GM19468 (cell line): ENCODE measurements at regions not wholly inside any gene's neighbourhood (a gene's known extent, or its start where the extent isn't known, plus 50 kb on each side); places are given as distances from the start of the nearest gene placed in this dataset.
"Not testable (repeated sequence)": the region's sequence is repeated elsewhere in the genome, so short reads cannot be mapped to it uniquely, and the experiment has no call there.

Source experiments
- ATAC-seq: cut with Tn5 transposase; IDR thresholded peaks from one replicate; pipeline ENCODE4 v1.9.1; 2021; ENCODE audit warnings: mild to moderate bottlenecking, moderate library complexity, moderate number of reproducible peaks; ENCODE audit not compliant: unreplicated experiment; ENCODE audit errors: extremely low read depth

DNA sequence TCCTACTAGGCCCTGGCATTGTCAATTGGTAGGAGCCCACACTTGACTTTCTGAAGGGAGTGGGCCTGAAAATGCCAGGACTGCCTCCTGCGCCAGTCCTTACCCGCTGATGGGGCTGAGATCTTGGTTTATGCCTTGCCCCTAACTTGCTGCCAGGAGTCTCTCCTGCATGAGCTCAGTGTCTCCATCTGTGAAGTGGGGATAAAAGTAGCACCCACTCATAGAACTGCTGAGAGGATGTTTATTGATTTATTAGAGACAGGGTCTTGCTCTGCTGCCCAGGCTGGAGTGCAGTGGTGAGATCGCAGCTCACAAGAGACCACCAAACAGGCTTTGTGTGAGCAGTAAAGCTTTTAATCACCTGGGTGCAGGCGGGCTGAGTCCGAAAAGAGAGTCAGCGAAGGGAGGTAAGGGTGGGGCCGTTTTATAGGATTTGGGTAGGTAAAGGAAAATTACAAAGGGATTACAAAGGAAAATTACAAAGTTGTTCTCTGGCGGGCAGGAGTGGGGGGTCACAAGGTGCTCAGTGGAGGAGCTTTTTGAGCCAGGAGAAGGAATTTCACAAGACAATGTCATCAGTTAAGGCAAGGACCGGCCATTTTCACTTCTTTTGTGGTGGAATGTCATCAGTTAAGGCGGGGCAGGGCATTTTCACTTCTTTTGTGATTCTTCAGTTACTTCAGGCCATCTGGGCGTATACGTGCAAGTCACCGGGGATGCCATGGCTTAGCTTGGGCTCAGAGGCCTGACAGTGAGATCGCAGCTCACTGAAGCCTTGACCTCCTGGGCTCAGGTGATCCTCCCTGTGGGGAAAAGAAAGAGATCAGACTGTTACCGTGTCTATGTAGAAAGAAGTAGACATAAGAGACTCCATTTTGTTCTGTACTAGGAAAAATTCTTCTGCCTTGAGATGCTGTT lies 93.7 kb downstream of the LSM3 start:
- ATAC-seq, result not testable (repeated sequence)

GRCh38 chr3:14272959-14273560 lies 94.4 kb downstream of the LSM3 start:
- ATAC-seq, result not testable (repeated sequence)

GRCh38 chr3:14273901-14274611 lies 95.4 kb downstream of the LSM3 start:
- ATAC-seq, result no peak

GRCh38 chr3:14274612-14274936 lies 96.0 kb downstream of the LSM3 start:
- no peak for ATAC-seq

- no peak for ATAC-seq
Measured at GRCh38 chr3:14274999-14275961, 96.7 kb downstream of the LSM3 start.

GRCh38 chr3:14275962-14276909 lies 97.6 kb downstream of the LSM3 start:
- no peak for ATAC-seq

- ATAC-seq, result no peak
Measured at GRCh38 chr3:14277557-14277956, 98.9 kb downstream of the LSM3 start.

GRCh38 chr3:14278265-14278798 lies 99.7 kb downstream of the LSM3 start:
- ATAC-seq, result no peak

GRCh38 chr3:14278799-14279625 lies 100.4 kb downstream of the LSM3 start:
- no peak for ATAC-seq

DNA sequence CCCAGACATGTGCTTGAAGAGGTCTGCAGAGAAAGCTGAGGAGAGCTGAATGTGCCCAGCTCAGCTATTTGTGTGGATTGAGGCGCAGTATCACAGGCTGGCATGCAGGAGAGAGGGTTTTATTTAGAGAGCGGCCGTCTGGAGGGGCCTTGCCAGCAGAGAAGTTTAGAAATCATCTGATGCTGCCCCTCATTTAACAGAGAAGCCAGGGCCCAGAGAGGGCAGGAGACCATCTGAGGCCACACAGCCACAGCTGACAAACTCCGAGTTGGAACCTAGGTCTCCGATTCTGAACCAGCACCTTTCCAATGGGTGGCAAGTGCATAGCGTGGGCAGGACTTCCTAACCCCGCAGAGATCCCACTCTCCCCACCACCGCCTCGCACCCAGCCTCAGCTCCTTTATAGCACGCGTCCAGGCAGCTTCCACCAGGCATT lies 101.0 kb downstream of the LSM3 start:
- ATAC-seq, result no peak

- ATAC-seq, result no peak
Measured at GRCh38 chr3:14280326-14280725, 101.7 kb downstream of the LSM3 start.

- no peak for ATAC-seq
Measured at GRCh38 chr3:14281053-14281452, 102.4 kb downstream of the LSM3 start.

- ATAC-seq, result no peak
Measured at GRCh38 chr3:14282001-14282705, 103.5 kb downstream of the LSM3 start.

- no peak for ATAC-seq
Measured at GRCh38 chr3:14282706-14283075, 104.1 kb downstream of the LSM3 start.

- ATAC-seq, result no peak
Measured at GRCh38 chr3:14283092-14283812, 104.6 kb downstream of the LSM3 start.

- ATAC-seq, result no peak
Measured at GRCh38 chr3:14283813-14284438, 105.3 kb downstream of the LSM3 start.
